HG03175 (cell line): ENCODE measurements at regions not wholly inside any gene's neighbourhood (a gene's known extent, or its start where the extent isn't known, plus 50 kb on each side); places are given as distances from the start of the nearest gene placed in this dataset.
"Not testable (repeated sequence)": the region's sequence is repeated elsewhere in the genome, so short reads cannot be mapped to it uniquely, and the experiment has no call there.

Experiments used
- ATAC-seq: cut with Tn5 transposase; IDR thresholded peaks from one replicate; pipeline ENCODE4 v1.9.1; 2021; ENCODE audit warnings: mild to moderate bottlenecking, moderate library complexity; ENCODE audit not compliant: unreplicated experiment

DNA sequence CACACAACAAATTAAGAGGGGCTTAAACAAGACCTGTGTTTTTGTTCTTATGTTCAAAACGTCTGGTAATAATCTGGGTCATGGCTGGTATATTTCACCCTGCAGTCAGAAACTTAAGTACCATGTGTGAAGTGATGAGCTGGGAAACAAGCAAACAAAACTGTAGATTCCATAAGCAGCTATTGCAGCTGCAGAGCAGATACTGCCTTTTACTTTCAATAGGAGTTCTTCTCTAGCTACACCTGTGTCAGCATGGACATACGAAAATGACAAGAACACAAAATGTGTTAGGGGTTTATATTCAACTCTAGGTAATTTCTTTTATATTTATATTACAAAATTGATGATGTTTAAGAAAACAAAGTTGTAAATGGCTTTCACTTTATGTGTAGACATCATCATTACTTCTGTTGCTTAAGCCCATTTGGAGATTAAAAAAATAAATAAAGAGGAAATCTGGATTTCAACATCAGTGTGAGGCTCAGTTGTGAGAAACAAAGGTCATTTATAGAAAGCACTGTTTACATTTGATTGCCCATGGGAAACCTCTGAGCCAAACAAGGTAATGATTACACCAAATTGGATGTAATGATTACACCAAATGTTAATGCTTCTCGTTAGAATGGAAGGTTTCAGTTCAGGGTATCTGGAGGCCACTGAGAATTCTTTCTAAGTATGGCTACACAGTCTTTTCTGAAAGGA lies 451.0 kb upstream of the SLC10A2 start:
- ATAC-seq = peak; percentile 93

DNA sequence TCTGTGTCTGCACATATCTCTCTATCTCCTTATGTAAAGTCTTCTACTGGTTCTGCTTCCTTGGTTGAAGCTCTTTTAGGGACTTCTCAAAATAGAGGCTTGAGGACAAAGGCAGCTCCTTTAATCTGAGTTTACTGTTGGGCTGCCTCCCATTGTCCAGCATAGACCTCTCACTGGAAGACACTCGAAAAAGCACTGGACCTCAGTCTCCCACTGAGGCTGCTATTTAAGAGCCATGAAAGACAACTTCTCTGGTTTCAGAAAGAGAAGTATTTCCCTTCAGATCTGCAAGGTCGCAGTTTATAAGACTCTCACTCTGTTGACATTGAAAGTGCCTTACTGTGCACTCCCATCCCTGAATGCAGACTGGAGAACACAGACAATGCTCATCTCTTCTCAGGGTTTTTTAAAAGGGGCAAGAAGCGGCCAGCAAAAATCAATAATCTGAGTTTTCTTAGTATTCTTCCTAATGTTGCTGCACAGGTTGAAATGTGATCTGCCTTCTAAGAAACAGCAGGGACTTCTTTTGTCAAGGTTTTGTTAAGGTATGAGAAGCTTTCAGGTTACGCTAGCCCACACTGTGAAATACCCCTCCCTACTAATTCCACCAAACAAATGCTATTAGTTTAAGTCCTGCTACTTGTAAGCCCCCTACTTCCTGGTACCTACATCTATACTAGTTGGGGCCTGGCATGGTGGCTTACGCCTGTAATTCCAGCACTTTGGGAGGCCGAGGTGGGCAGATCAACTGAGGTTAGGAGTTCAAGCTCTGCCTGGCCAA lies 450.0 kb upstream of the SLC10A2 start:
- no peak for ATAC-seq

DNA sequence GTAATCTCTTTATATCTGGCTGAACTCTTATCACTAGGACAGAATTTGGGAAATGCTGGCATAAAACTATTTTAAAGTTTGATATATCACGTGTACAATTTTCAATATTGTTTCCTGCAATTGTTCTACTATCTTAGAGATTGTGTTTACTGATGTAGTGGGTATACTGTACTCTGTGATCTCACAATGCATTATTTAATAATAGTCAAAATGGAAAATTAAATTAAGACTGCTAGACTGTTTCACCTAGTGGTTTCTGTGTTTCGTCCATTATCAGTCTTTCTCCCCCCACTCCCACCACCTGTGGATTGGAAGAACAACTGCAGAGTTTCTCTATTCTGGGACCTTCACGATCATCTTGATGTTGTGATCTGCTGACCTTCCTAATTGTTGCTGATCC lies 449.2 kb upstream of the SLC10A2 start:
- no peak for ATAC-seq

DNA sequence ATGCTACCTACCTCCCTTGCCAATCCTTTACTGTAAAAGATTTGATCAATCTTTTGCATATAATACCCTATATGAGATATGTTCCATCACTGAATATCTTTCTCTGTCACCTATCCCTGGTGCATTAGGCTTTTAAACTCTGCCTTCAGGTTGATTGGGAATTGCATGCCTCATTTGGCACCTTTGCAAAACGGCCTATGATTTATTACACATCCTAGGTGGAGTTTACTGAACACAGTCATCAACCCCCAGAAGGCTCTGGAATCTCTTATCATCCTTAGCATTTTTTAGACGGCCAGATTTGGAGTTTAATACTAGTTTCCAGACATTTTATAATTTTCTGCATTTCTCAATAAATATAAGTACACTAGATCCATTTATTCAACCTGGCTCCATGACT lies 448.4 kb upstream of the SLC10A2 start:
- ATAC-seq = no peak

DNA sequence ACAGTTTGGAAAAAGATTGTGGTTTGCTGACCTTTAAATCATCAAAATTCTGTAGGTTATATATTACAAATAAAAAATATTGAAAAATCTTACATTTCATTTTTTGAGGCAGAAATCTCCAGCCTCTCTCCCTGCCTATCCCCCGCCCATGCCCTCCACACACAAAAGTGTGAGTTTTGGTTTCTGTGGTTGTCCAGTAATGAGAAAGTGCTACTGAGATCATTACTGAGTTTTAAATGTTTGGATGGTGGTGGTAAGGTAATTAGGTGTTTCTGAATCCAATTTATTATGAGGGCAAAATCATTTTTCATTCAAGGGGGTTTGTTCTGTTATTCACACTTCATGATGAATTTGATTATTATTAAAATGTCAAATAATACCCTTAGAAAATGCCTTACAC lies 448.0 kb upstream of the SLC10A2 start:
- no peak for ATAC-seq

DNA sequence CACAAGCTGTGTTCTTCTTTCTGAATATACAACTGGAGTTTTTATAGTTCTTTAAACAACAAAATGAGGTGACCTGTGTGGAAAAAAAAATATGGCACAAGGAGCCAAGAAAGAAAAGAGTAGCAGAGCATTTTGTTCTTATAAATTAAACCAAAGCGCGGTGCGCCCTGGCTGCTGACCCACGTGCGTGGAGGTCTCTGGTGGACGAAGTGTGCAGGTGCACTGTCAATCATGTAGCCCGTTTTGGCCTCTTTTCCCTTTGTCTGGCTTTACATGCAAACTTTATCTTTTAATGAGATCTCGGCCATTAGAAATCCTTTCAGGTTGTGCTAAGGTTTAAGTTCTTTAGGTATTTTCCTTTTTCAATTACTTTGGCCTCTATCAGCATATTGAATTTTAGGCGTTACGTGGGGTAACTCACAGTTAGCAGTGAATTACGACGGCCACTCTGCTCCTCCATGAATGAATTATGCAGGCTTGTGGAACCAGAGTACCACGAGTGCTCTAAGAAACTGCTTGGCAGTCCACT lies 443.9 kb upstream of the SLC10A2 start:
- ATAC-seq = no peak

DNA sequence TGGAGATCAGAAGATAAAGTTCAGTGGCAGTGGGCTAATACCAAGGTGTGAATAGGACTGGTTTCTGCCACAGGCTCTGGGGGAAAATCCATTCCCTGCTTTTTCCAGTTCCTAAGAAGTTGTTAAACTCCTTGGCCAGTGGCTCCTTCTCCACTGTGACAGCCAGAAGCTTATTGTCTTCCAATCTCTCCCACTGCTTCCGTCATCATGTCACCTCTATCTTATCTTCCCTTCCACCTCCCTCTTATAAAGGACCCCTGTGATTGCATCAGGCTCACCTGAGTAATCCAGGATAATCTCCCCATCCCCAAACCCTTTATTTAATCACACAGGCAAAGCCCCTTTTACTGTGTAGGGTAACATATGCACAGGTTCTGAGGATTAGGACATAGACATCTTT lies 431.2 kb upstream of the SLC10A2 start:
- no peak for ATAC-seq

DNA sequence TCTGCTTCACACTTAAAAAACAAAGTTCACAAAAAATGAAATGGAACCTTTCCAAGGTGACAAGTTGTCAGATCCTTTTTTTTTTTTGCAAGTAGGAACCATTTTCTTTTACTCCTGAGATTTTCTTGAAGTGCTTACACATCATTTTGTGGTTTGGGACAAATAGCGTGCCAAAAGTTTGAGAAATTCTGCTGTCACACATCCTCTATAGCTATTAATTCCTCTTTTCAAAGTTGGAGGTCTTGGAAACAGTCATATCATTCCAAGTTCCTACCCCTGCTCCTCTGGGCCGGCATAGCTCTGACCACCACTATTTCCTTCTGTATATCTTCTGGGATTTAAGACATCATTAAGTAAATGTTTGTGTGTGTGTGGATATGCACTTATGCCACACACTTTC lies 421.6 kb upstream of the SLC10A2 start:
- no peak for ATAC-seq

DNA sequence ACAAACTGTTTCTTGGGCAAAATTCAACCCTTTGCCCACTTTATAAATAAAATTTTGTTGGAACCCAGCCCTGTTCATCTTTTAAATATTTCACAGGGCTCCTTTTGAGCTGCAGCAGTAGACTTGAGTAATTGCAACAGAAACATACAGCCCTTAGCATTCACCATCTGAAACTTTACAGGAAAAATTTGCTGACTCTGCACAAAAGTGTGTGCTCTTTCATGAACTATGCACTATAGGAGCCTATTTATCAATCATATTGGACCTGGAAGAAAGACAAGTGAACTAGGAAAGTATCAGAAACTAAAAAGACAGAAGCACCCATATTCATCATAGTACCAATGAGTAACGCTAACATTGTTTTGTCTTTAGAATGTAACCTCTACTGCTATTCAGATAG lies 406.9 kb upstream of the SLC10A2 start:
- ATAC-seq = no peak

DNA sequence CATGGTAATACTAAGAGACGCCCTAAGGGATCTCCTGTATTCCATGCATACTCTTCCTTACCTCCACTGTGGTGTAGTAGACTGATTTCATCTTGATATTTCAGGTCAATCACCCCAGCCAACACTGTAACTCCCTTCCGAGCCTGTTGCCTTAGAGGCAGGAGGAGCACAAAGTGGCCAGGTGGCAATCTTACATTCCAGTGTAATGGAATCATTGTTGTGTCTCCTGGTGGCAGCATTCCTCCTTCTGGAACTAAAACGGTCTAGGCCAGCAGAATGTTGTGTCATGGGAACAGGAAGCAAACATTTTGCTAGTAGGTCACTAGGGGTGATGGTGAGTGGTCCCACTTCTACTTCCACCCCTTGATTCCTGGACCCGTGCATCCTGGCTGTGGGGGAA lies 405.7 kb upstream of the SLC10A2 start:
- ATAC-seq = no peak

DNA sequence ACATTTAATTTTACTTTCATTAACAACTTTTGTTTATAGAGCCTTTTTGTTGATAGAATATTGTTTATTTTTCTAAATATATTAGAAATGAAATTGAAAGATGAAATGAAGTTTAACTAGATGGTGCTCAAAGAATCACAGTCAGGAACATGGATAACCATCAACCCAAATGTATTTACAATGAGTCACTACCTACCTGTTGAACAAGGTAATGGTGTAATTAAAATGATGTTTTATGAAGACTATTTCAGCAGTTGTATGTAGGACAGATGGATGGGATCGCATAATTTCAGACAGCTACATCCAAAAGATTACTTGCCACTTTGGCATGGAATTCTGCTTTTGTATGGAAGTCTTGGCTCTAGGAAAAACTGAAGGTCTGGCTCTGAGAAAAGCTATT lies 403.6 kb upstream of the SLC10A2 start:
- no peak for ATAC-seq

DNA sequence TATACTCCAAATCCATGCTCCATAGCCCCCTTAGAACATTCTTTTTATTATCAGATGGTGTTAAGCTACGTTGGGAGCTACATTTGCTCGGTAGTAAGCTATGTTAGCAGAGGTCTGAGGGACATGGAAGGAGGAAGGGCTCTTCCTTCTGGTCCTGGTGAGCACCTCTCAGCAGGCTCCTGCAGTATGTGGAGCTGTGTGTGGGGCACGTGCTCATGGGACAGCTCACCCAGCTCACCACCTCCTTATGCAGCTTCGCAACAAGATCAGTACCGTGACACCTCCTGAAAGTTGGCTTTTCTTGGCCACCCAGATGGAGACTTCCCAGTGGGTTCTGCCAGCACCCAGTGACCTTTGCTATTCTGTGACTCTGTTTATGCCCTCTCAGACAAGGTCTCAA lies 400.5 kb upstream of the SLC10A2 start:
- ATAC-seq = no peak

DNA sequence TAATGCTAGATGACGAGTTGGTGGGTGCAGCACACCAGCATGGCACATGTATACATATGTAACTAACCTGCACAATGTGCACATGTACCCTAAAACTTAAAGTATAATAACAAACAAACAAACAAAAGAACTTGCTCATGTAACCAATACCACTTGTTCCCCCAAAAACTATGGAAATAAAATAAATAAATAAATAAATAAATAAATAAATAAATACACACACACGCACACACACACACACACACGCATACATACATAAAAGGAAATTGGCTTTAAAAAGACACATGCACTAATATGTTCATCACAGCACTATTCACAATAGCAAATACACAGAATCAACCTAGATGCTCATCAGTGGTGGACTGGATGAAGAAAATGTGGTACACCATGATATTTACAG lies 394.0 kb upstream of the SLC10A2 start:
- not testable (repeated sequence) for ATAC-seq

DNA sequence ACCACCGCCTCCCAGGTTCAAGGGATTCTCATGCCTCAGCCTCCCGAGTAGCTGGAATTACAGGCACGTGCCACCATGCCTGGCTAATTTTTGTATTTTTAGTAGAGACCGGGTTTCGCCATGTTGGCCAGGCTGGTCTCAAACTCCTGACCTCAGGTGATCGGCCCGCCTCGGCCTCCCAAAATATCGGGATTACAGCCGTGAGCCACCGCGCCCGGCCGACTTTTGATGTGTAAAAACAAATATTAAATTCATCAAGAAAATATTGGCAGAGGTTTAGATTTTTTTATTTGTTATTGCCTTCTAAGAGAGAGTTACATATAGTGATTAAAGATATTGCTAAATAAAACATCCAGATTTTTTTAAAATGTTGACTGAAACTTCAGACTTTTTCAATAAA lies 390.8 kb upstream of the SLC10A2 start:
- ATAC-seq = not testable (repeated sequence)

DNA sequence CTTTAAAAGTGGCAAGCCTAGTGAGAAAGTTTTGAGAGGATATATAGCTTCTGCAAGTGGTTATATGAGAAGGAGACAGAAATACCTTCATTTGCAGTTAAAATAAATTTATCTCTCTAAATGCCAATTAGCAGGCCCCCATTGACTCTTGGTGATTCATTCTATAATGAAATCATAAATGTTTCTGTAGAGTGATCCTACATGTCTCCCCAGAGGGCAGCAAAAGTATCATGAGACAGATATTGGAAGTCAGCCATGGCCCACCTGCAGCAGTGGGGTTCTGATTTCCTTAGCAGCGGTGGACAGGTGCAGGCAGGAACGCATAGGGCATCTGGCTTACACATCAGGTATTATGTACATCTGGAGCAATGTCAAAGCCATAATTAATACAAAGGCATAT lies 385.4 kb upstream of the SLC10A2 start:
- ATAC-seq = no peak

DNA sequence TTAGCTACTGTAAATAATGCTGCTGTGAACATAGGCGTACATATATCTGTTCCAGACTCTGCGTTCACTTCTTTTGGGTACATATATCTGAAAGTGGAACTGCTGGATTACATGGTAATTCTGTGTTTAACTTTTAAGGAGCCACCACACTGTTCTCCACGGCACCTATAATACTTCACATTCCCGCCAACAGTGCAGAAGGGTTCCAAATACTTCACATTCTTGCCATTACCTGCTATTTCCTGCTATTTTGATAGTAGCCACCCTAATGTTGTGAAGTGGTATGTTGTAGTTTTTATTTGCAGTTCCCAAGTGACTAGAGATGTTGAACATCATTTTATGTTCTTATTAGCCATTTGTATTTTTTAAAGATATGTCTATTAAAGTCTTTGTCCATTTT lies 377.4 kb upstream of the SLC10A2 start:
- no peak for ATAC-seq

DNA sequence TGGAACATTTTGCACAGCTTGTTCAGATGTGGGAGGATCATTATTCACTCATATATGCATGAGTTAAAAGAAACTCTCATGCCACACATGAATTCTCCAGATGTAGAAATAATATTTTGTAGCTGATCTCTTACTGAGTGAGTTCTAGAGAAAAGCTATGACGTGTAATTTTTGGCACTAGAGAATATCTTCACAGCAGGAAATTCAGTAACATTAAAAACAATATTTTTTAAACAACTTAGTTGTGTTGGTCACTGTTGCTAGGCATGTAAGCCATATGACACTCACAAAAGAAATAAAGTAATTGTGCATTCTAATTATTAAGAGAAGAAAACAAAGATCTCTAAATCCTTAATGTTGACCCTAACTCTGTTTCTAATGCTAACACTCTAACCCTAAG lies 371.4 kb upstream of the SLC10A2 start:
- ATAC-seq = no peak

DNA sequence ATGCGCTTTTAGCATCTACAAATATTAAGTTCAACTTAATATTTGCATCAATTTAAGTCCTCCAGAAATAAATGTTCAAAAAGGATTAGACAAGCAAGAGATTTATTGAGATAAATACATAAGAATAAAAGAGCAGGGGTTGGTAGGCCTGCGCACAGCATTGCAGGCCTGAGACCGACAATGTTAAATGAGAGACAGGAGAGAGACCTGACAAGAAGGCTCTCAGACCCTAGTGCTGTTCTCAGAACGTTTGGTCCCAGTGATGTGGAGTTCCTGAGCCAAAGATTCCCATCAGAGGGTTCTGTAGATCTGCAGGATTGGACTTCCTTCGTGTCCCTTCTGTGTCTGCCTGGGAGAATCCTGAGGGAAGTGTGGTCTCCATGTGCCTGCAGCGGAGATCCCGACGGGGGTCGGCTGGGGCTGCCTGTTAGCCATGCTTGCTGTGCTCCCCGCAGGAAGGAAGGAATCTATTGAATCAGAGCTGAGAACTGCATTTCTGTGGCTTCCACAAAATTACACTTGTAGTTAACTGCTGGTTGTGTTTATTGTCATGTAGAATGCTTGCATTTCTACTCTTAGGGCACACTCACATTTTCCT lies 369.9 kb upstream of the SLC10A2 start:
- ATAC-seq = no peak

DNA sequence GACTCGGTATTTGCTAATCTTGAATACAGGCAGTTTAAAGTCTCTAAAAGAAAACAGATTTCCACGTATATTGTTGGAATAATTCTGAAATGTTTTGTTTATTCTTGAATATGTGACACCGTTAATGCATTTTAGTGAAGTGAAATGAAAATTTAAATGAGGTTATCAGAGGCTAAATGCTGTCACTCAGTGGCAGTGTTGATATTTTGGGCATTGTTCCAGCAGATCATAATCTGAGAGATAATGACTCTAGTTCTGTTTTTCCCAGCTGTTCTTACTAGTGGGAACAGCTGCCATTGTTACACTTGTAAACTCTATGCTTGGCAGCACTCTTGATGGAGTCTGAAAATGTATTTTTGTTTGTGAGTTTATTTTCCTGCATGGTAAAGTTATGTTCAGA lies 365.6 kb upstream of the SLC10A2 start:
- ATAC-seq = no peak

DNA sequence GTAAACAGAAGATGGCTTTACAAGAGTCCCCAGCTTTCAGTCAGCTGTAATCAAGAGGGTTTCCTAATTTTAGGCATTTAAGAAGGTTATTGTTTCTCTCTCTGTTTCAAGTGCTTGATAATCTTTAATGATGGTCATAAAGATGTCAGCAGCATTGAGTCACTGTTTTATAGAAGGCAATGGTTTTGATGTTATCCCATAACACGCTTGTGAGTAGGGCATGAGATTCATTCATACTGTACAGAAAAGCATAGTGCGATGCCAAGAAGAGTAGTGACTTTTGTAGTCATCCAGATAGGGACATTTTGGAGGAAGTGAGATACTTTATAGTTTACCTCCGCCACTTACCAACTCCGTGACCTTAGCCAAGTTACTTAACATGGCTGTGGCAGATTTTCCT lies 364.2 kb upstream of the SLC10A2 start:
- no peak for ATAC-seq

DNA sequence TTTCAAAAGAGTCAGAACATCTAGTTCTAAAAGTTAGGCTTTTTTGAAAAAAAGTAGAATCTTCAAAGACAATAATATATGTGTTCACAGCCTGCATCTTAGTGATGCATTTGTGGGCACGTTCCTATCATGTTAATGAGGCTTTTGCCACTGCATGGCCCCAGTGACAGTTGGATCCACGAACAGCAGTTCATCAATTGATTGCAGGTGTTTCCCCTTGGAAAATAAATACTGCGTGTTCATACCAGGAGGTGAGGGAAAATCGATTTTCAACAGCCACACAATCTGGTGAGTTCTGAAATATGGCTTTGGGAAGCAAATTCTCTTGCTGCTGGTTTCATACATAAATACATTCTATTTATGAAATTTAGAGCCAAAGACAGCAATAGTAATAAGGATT lies 343.8 kb upstream of the SLC10A2 start:
- ATAC-seq = no peak

DNA sequence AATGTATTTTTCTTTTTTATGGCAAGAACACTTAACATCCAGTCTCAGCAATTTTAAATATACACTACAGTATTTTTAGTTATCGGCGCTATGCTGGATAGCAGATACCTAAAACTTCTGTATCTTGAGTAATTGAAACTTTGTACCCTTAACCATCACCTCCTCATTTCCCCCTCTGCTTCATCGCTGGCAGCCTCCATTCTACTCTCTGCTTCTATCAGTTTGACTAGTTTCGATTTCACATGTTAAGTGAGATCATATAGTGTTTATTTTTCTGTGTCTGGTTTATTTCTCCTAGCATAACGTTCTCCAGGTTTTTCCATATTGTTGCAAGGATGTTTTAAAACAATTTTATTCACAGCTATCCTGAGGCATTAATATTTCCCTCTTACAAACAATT lies 340.8 kb upstream of the SLC10A2 start:
- ATAC-seq = no peak
